SK-N-SH (cell line): ENCODE measurements at regions not wholly inside any gene's neighbourhood (a gene's known extent, or its start where the extent isn't known, plus 50 kb on each side); places are given as distances from the start of the nearest gene placed in this dataset.

Experiments used
- CHD2 ChIP-seq: fragments of 150-350 bp; IDR thresholded peaks from 2 replicates; pipeline ENCODE4 v1.6.1; 2018; ENCODE audit warnings: low read length; ENCODE audit not compliant: partially characterized antibody
- CTCF ChIP-seq: fragments of 200-600 bp; sonication (generic); IDR thresholded peaks from 2 replicates; pipeline ENCODE4 v1.6.1; 2017; ENCODE audit warnings: antibody characterized with exemption, mild to moderate bottlenecking, moderate library complexity
- GATA2 ChIP-seq: sonication (generic); formaldehyde crosslinking; IDR thresholded peaks from 2 replicates; pipeline ENCODE4 v1.5.0; 2020; ENCODE audit warnings: mild to moderate bottlenecking, missing genetic modification reagents
- JUND ChIP-seq: IDR thresholded peaks from 2 replicates; pipeline ENCODE4 v1.4.0; 2012
- REST ChIP-seq: IDR thresholded peaks from 2 replicates; pipeline ENCODE4 v1.6.1; 2012; ENCODE audit warnings: mild to moderate bottlenecking, low read depth, low read length, moderate library complexity
- USF2 ChIP-seq: fragments of 150-350 bp; IDR thresholded peaks from 2 replicates; pipeline ENCODE4 v1.6.1; 2017; ENCODE audit warnings: antibody characterized with exemption, low read length, low read depth, borderline replicate concordance

GRCh38 chr14:18688346-18688745, 87.4 kb downstream of the OR11H12 start:
- TF ChIP-seq CTCF (no peak), CHD2 (no peak), REST (no peak), GATA2 (CRISPR knock-in tag) (no peak), JUND (no peak), USF2 (no peak)
